Glomerular visceral epithelial cell (primary cell): ENCODE measurements at regions not wholly inside any gene's neighbourhood (a gene's known extent, or its start where the extent isn't known, plus 50 kb on each side); places are given as distances from the start of the nearest gene placed in this dataset.
"Not testable (repeated sequence)": the region's sequence is repeated elsewhere in the genome, so short reads cannot be mapped to it uniquely, and the experiment has no call there.

Source experiments
- DNase-seq: peaks from one replicate; pipeline ENCODE4 v3.0.0-alpha.2; 2016; ENCODE audit errors: extremely low spot score

- DNase-seq: no peak
Observed at GRCh38 chr20:33908336-33908735, 85.4 kb upstream of the RALY start.

- no peak for DNase-seq
Observed at GRCh38 chr20:33908868-33909267, 84.8 kb upstream of the RALY start.

GRCh38 chr20:33909331-33909921, 84.3 kb upstream of the RALY start:
- DNase-seq: peak; percentile 67

- DNase-seq: no peak
Observed at GRCh38 chr20:33910056-33910455, 83.7 kb upstream of the RALY start.

- peak; percentile 20 for DNase-seq
Observed at GRCh38 chr20:33910529-33911327, 83.0 kb upstream of the RALY start.

- DNase-seq: peak; percentile 57
Observed at GRCh38 chr20:33914919-33915318, 78.8 kb upstream of the RALY start.

- peak; percentile 39 for DNase-seq
Observed at GRCh38 chr20:33915726-33916331, 77.9 kb upstream of the RALY start.

GRCh38 chr20:33916768-33917167, 76.9 kb upstream of the RALY start:
- no peak for DNase-seq

- DNase-seq: no peak
Observed at GRCh38 chr20:33917831-33918525, 75.7 kb upstream of the RALY start.

GRCh38 chr20:33918662-33919061, 75.0 kb upstream of the RALY start:
- DNase-seq: no peak

GRCh38 chr20:33919653-33920052, 74.1 kb upstream of the RALY start:
- no peak for DNase-seq

- DNase-seq: no peak
Observed at GRCh38 chr20:33922224-33922623, 71.5 kb upstream of the RALY start.

- DNase-seq: no peak
Observed at GRCh38 chr20:33923740-33924139, 70.0 kb upstream of the RALY start.

- no peak for DNase-seq
Observed at GRCh38 chr20:33925867-33926266, 67.8 kb upstream of the RALY start.

GRCh38 chr20:33926425-33926824, 67.3 kb upstream of the RALY start:
- DNase-seq: no peak

- no peak for DNase-seq
Observed at GRCh38 chr20:33927724-33928123, 66.0 kb upstream of the RALY start.

- no peak for DNase-seq
Observed at GRCh38 chr20:33929917-33930316, 63.8 kb upstream of the RALY start.

- peak; percentile 67 for DNase-seq
Observed at GRCh38 chr20:33933469-33933909, 60.2 kb upstream of the RALY start.

GRCh38 chr20:33936656-33937055, 57.1 kb upstream of the RALY start:
- no peak for DNase-seq

- not testable (repeated sequence) for DNase-seq
Observed at GRCh38 chr20:33939031-33939430, 54.7 kb upstream of the RALY start.

- DNase-seq: no peak
Observed at GRCh38 chr20:33940666-33941065, 53.0 kb upstream of the RALY start.
